HS-27A (cell line): ENCODE measurements at regions not wholly inside any gene's neighbourhood (a gene's known extent, or its start where the extent isn't known, plus 50 kb on each side); places are given as distances from the start of the nearest gene placed in this dataset.

ENCODE experiments used
- DNase-seq: peaks from one replicate; pipeline ENCODE4 v3.0.0-alpha.2; 2012; ENCODE audit warnings: low read depth, missing footprints

DNA sequence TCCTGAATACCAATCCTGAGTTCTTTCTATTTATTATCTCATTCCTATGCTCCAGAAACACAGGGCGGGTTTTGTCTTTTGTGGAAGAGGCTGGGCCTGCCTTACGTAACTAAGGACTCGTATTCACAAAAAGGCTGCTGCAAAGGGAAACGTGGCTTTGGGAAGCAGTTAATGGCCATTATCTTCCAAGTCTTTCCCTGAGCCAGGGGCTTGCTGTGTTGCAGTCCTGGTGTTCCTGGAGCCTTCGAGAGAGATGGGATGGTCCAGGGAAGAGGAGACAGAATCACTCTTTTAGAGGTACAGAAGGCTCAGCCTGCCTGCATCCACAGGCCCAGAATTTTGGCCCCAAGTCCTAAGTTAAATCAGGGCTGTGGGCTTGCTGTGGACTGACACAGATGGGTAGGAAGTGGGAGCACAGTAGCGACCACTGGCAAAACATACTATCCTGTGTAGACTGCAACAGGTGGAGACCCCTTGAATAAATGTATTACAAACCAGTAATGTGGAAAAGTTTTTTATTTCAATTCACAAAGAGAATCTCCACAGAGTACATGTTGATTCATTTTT lies 139.4 kb upstream of the ST6GAL2 start:
- no peak for DNase-seq

- DNase-seq, result no peak
These were observed 140.0 kb upstream of the ST6GAL2 start for GRCh38 chr2:107025869-107026380.

DNA sequence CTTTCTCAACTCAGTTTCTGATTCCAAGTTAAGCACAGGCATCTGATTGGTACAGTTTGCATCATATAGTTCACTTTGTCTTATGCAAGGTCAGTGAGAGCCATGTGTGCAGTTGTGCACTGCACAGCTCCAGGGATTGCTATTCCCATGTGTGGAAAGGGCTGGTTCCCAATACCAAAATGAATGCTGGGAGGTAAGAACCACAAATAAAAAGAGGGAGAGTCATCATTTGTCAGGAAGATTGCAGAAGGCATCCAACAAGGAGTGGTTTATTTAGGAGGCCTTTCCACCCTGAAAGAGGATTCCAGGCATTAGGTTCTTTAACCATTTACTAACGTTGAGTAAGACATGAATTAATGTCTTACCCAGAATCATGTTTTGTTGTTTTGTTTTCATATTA lies 141.2 kb upstream of the ST6GAL2 start:
- DNase-seq, result no peak

DNA sequence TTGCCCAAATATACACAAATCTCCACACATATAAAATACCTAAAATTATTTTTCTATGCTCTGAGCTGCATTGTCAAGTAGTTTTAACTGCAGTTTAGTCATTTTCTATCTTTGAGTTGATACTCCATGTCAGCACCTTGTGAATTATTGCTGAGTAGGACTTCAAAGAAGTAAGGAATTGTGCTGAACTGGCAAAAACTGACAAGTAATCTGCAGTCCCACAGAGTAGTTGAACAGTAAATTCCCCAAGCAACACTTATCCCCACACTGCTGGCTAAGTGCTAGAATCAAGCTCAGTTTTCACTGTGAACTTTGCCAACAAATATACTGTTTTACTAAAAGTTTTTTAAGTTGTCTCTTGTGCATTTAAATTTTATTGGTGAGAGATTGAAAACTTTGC lies 141.8 kb upstream of the ST6GAL2 start:
- no peak for DNase-seq

DNA sequence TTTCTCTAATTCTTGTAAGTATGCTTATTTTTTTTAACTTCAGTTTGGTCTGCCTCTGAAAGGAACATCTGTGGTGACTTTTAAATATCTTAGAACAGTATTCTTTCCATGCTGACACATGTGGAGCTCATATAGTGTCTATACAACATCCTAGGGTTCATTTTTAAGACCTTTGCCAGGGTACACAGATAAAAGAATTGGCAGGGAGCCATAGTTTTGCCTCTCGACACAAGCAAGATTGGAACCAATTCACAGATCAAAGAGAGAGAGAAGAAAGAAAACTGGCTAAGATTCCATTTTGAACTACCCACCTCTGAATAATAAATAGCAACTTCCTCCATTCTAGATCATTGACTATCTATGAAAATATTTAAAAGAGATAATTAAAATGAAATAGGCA lies 142.7 kb upstream of the ST6GAL2 start:
- no peak for DNase-seq

GRCh38 chr2:107036293-107036692 lies 150.3 kb upstream of the ST6GAL2 start:
- DNase-seq, result no peak

DNA sequence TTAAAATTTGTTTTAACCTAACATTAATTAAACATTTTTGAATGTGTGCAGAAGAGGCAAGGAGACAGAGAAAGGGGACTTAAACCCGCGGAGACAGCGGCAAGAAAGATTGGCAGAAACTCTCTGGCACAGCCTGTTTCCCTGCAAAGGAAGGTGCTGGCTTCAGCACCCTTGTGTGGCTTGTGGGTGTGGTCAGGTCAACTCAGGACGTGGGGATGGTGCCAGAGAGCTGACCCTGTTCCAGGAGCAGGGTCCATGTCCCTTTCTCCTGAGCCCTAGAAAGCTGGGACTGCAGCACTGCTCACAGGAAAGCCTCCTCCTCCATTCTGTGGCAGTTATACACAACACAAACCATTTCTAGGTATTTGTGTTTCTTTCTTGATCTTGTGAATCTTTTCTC lies 176.2 kb upstream of the ST6GAL2 start:
- DNase-seq, result no peak

DNA sequence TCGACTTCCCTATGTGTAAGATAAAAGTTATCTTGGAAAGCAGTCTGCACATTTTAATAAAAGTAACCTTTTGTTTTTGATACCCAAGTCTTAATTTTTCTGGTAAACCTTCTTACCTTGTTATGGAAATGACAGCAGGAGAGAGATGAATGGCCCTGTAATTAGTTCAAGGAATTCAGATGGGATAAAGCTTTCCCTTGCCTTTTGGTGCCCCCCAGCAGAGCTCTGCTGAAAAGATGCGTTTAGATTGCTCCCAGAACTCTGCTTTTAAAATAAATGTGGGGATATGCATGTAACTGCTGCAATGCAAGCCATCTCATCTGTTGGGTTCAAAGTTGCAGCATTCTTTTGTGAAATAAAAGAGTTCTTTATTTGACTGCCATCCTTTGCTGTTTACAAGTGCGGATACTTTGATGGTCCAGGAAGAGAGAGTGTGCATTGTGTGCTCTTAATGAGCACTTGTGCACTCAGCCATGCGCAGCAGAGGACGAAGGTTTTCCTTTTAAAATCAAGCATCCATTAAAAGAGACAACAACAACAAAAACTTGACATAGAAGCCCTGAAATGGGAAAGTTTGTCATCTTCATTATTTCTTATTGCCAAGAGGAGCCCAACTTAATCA lies 176.7 kb upstream of the ST6GAL2 start:
- DNase-seq, result no peak

DNA sequence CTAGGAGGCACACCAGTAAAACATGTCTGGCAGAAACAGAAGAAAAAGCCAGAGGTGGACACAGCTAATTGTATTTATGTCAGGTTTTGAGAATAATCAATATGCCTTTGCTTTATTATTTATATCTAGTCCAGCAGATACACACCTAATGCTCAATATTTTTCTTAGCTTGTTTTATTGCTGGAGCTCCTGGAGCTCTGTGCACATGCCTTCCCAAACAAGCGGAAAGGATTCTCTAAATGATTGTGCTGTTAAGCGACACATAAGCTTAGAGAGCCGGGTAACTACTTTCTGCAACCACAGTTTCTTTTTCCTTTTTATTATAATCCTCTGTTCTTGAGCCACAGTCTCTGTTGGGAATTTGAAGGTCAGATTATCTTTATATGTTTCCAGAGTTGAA lies 177.3 kb upstream of the ST6GAL2 start:
- DNase-seq, result no peak

DNA sequence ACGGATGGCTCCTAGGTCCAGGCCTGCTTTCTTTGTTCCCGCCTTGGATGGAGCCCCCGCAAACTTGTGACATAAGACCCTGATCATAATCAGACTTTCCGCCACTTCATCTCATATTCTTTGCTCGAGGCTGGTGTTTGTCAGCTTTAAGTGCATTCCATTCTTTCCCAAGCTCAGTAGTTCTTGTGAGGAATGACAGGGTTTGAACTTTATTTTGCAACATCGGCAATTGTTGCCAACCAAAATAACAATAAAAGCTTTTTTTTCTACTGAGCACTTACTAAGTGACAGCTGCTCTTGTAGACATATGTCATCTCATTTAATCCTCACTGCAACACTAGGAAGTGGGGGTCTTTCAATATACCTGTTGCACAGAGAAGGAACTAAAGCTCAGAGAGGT lies 178.8 kb upstream of the ST6GAL2 start:
- no peak for DNase-seq

DNA sequence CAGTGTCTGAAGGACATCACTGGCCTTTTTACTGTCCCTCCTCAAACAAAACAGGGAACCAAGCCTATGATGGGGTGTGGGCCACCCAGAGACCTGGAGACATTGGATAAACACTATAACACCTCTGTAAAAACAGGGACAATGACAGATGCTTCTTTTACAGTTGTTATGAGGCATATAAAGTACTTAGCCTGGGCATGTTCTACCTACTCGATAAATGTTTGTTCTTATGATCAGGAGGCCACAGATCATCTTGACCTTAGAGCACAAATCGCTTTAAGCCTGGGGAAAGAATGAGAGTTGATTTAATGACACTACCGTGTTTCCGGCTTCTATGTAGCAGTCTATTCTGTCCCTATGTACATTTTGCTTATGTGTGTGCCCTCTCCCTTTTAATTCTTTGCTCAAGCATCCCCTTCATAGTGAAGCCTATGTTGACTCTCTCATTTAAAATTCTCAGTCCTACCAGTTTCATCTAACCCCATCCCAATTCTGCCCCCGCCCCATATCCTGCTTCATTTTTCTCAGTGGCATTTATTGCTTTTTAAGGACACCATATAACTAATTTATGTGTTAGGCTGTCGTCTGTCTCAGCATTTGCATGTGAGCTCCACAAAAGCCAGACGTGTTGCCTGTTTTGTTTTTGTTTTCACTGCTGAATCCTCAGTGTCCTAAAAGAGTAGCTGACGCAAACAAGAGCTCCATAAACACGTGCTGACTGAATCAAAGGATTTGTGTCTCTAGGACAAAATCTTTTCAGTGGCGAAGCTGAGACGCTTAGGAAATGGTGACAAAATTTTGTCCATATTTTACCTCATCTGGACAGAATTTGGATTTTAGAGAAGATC lies 182.3 kb upstream of the ST6GAL2 start:
- DNase-seq, result no peak

DNA sequence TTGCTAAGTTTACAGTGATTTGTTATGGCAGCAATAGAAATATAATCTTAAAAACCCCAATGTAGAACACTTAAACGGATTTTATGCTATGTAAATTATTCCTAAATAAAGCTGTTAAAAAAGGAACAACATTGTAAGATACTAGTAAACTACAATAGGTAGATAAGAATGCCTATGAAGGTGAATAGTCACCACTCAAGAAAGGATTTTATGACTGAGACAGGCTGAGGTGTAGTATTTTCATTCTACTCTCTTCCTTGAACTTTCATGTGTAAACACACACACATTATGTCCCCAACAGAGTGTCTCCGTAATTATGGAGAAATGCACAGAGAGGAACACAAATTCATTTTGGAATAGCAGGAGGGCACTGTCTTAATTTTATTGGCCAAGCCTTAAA lies 183.9 kb upstream of the ST6GAL2 start:
- DNase-seq, result no peak

DNA sequence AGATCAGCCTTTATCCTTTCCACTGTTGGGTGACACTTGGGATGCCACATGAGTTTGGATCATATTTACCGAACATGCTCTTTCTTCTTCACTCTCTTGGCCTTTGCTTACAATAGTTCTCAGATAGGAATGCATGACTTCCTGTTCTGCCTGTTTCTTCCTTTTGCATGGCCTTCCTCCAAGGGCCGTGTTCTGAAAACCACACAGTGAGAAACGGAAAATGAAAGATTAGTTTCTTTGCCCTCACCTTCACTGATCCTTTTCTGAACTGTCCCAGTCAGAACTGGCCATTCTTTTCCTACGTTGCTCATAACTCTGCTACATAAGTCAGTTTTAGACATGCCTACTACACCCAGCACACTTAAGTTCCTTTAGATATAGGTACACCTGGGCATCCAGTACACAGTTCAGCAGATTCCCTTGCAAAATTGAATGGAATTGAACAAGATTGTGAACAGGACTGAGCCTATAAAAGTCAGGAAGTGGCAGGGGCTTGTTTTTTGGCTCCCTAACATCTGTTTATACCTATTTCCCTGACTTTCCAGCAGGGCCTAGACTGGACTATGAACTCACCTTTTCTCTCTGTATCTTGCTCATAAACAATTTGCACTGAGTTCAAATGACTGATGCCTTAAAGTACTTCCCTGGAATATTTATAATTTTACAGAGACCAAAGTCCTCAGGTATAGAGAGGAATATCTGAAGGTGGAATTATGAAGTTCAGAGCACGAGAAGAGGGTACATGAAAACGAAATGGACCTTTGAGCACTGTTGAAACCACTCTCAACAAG lies 186.4 kb upstream of the ST6GAL2 start:
- no peak for DNase-seq

- DNase-seq, result no peak
These were observed 192.6 kb upstream of the ST6GAL2 start for GRCh38 chr2:107078584-107078983.

DNA sequence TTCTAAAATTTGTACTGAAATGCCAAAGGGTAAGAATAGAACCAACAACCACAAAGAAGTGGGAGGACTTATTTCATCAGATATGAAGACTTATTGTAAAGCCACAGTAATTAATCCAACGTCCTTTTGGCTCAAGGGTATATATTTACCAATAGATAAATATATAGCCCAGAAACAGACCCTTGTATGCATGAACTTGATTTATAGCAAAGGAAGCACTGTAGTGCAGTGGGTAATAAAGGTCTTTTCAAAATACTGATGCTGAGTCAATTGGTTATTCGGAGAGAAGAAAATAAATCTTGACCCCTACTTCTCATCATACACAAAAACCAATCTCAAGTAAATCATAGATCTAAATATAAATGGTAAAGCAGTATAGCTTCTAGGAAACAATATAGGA lies 200.5 kb upstream of the ST6GAL2 start:
- no peak for DNase-seq

- DNase-seq, result no peak
These were observed 202.2 kb upstream of the ST6GAL2 start for GRCh38 chr2:107088156-107088555.

DNA sequence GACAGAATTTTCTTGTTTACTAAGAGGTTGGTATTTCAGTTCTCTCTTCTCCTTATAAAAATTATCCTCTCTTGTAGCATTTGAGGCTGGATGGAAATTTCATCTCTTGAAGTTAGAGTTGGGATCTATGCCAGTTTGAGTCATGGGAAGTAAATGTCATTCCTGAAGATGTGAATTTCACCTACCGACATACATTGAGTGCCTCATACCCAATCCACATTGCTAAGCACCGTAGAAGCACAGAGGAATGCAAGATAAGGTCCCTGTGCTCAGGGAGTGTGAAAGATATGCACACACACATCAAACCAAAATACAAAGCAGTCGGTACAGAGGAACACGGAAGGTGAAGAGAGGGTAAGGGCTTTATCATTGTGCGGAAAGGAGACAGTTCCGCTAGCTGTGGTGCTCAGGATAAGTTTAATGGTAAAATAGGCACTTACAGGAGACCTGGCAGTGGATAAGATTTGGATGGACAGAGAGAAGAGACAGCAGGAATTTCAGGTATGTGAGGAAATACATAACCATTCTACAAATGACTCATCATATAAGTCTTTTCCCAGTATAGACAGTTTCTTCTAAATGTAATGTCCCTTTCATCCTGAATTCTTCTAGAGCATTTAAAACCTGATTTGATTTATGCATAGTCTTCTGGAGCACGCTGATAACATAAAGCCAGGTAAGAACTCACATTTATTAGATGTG lies 205.3 kb upstream of the ST6GAL2 start:
- DNase-seq, result peak; percentile 86

- no peak for DNase-seq
These were observed 207.5 kb upstream of the ST6GAL2 start for GRCh38 chr2:107093426-107093957.

DNA sequence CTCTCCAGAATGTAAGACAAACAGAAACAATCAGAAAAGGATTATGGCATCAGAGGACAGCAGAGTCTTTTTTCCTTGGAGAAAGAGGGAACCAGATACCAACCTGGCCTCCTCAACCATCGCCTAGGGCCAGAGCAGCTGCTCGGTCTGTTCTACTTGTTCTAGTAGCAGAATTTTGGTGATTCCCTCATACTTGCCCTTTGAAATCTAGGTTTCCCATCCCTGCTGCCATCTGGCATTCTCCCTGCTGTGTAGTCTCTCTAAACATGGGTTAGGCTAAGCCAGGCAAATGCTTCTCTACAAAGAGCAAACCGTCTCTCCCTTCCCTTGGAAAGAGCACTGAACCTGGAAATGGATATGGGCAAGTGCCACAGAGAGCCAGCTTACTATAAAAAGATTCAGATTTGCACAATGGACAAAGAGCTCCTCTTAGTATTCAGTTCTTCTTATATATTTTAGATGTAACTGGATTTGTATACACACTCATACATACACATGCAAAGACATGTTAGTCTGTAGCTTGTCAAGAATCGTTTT lies 208.6 kb upstream of the ST6GAL2 start:
- DNase-seq, result no peak

- DNase-seq, result no peak
These were observed 216.2 kb upstream of the ST6GAL2 start for GRCh38 chr2:107102176-107102575.

GRCh38 chr2:107107351-107107750 lies 221.4 kb upstream of the ST6GAL2 start:
- DNase-seq, result no peak
